K562 (cell line): ENCODE measurements at regions not wholly inside any gene's neighbourhood (a gene's known extent, or its start where the extent isn't known, plus 50 kb on each side); places are given as distances from the start of the nearest gene placed in this dataset.

Experiments used
- ATAC-seq: fragments of 200-7000 bp; cut with Tn5 transposase; 3 replicates; pipeline ENCODE4 v1.9.1; 2020; ENCODE audit warnings: moderate library complexity
- BruUV-seq: library from RNA; stranded (reverse); fragments of 400-500 nt; replicated peaks from 2 replicates; lab custom pipeline; 2021; lab: Mats Ljungman, UMichigan
- CTCF ChIA-PET: fragments of 300-600 bp; formaldehyde crosslinking; extraction: SDS; loops from one replicate; lab custom pipeline; 2021; ENCODE audit warnings: low intra/inter-chr PET ratio; lab: Yijun Ruan, JAX
- POLR2A ChIA-PET: fragments of 300-600, 350-650 bp; sonication (Branson Sonifier 250); formaldehyde crosslinking; extraction: SDS; loops from one replicate; lab custom pipeline; 2021; ENCODE audit warnings: antibody characterized with exemption, inconsistent platforms; lab: Yijun Ruan, JAX
- DNase-seq, 4 experiments: peaks; one replicate each; pipeline versions ENCODE4 v3.0.0 to v3.0.0-alpha.2; 2011 to 2018; ENCODE audit warnings: low spot score in 3 of 4, mixed read lengths in 3 of 4; ENCODE audit errors: extremely low read depth in 1 of 4
- FAIRE-seq: peaks from 2 replicates; lab custom pipeline; 2011; peaks lifted over from hg19 to GRCh38; lab: Jason Lieb, UNC
- H2AFZ ChIP-seq: 2 replicates; pipeline ENCODE4 v1.6.0; 2011; ENCODE audit warnings: low read depth, low read length, control low read depth, inconsistent platforms
- H3K27ac ChIP-seq: fragments of 200-600 bp; 3 replicates; pipeline ENCODE4 v1.8.0; 2011; ENCODE audit warnings: low read depth, mild to moderate bottlenecking, control low read depth, inconsistent platforms, low read length, moderate library complexity, mixed read lengths; ENCODE audit errors: extremely low read depth
- H3K27me3 ChIP-seq, 2 experiments: fragments of 300-600 bp in 1 of 2; 2 replicates in 1 of 2; 3 replicates in 1 of 2; pipeline versions ENCODE4 v1.6.0 to v1.8.0; 2011; ENCODE audit warnings: inconsistent platforms in 2 of 2, low read length in 2 of 2, mild to moderate bottlenecking in 1 of 2, mixed read lengths in 1 of 2, moderate library complexity in 1 of 2; ENCODE audit not compliant: control insufficient read depth in 2 of 2, insufficient read depth in 2 of 2
- H3K36me3 ChIP-seq: fragments of 300-600 bp; 3 replicates; pipeline ENCODE4 v1.8.0; 2011; ENCODE audit warnings: mild to moderate bottlenecking, low read length, inconsistent platforms; ENCODE audit not compliant: control insufficient read depth, insufficient read depth
- H3K4me1 ChIP-seq, 2 experiments: fragments of 200-600 bp in 1 of 2; replicated peaks in 1 of 2; 2 replicates in 1 of 2; 3 replicates in 1 of 2; pipeline versions ENCODE4 v1.5.1 to v1.8.0; 2011; ENCODE audit warnings: inconsistent platforms in 2 of 2, low read length in 2 of 2, mild to moderate bottlenecking in 1 of 2, mixed read lengths in 1 of 2, moderate library complexity in 1 of 2; ENCODE audit not compliant: control insufficient read depth in 2 of 2, insufficient read depth in 2 of 2
- H3K4me2 ChIP-seq: 2 replicates; pipeline ENCODE4 v1.6.1; 2011; ENCODE audit warnings: low read length, control low read depth, inconsistent platforms, mixed read lengths; ENCODE audit not compliant: insufficient read depth
- H3K4me3 ChIP-seq: fragments of 200-600 bp; sonication (generic), shearing (Covaris generic); 2 replicates; pipeline ENCODE4 v1.5.1; 2016; ENCODE audit warnings: control low read depth, inconsistent platforms
- H3K79me2 ChIP-seq: fragments of 200-600 bp; 3 replicates; pipeline ENCODE4 v1.8.0; 2011; ENCODE audit warnings: low read length, inconsistent platforms; ENCODE audit not compliant: control insufficient read depth, insufficient read depth
- H3K9ac ChIP-seq, 2 experiments: 2 replicates each; pipeline versions ENCODE4 v1.6.0 to v1.6.1; 2011; ENCODE audit warnings: low read depth in 2 of 2, low read length in 2 of 2, control low read depth in 1 of 2, inconsistent platforms in 1 of 2, mild to moderate bottlenecking in 1 of 2, mixed read lengths in 1 of 2; ENCODE audit not compliant: insufficient read depth in 1 of 2
- H3K9me1 ChIP-seq: one replicate; pipeline ENCODE4 v1.6.0; 2011; ENCODE audit warnings: inconsistent platforms, mild to moderate bottlenecking, low read length, moderate library complexity; ENCODE audit not compliant: control insufficient read depth, insufficient read depth
- H3K9me3 ChIP-seq: replicated peaks from 2 replicates; pipeline ENCODE4 v1.5.1; 2011; ENCODE audit warnings: low read depth, low read length, inconsistent platforms; ENCODE audit not compliant: control insufficient read depth, insufficient read depth
- H4K20me1 ChIP-seq: replicated peaks from 2 replicates; pipeline ENCODE4 v1.6.1; 2011; ENCODE audit warnings: low read length, inconsistent platforms, mixed read lengths; ENCODE audit not compliant: control insufficient read depth, insufficient read depth
- CHCHD3 ChIP-seq: fragments of 250-450 bp; sonication (Bioruptor Pico); IDR thresholded peaks from 2 replicates; pipeline ENCODE4 v2.1.2; 2022; ENCODE audit warnings: mild to moderate bottlenecking
- EGR1 ChIP-seq: fragments of 450-650 bp; conservative IDR thresholded peaks from 2 replicates; pipeline ENCODE4 v1.6.1; 2017; ENCODE audit warnings: mild to moderate bottlenecking
- JUNB ChIP-seq: fragments of 450-650 bp; formaldehyde crosslinking; conservative IDR thresholded peaks from 2 replicates; pipeline ENCODE4 v1.4.0; 2020; ENCODE audit warnings: mild to moderate bottlenecking
- PHB2 ChIP-seq: fragments of 450-650 bp; IDR thresholded peaks from 2 replicates; pipeline ENCODE4 v1.6.1; 2017; ENCODE audit warnings: low read depth
- SRSF9 ChIP-seq: fragments of 200-400 bp; formaldehyde crosslinking; IDR thresholded peaks from 2 replicates; pipeline ENCODE4 v1.6.1; 2017; ENCODE audit warnings: low read depth, low read length, borderline replicate concordance
- ZNF274 ChIP-seq: IDR thresholded peaks from 2 replicates; pipeline ENCODE4 v1.6.1; 2011; ENCODE audit warnings: low read depth, mild to moderate bottlenecking, low read length, moderate library complexity, borderline replicate concordance
- WGBS: fragments of 100-300 bp; shearing (Covaris generic); methylation state at CpG from one replicate; pipeline ENCODE4 v1.1.6; 2016; ENCODE audit warnings: low coverage, mixed read lengths; ENCODE audit not compliant: insufficient coverage; ENCODE audit errors: missing lambda C conversion rate; 5-methylcytosine and 5-hydroxymethylcytosine counted together
- in situ Hi-C: fragments of 300-500 bp; cut with MboI; formaldehyde crosslinking; loops from 4 replicates; pipeline ENCODE4 v1.15.0; 2018; ENCODE audit warnings: inconsistent platforms, mixed read lengths
- intact Hi-C: fragments of 100-400 bp; cut with micrococcal nuclease; formaldehyde crosslinking; loops from 2 replicates; pipeline ENCODE4 v1.14.2; 2022
- TF ChIP-seq, protein P1 (sequence below): fragments of 450-650 bp; formaldehyde crosslinking; IDR thresholded peaks from 2 replicates; pipeline ENCODE4 v1.4.0; 2020; ENCODE audit warnings: mild to moderate bottlenecking, mixed read lengths
- TF ChIP-seq, protein P2 (sequence below): fragments of 250-450 bp; sonication (Bioruptor Pico); IDR thresholded peaks from 2 replicates; pipeline ENCODE4 v1.8.0; 2022; ENCODE audit warnings: inconsistent platforms
- TF ChIP-seq, protein P3 (sequence below): fragments of 450-650 bp; formaldehyde crosslinking; conservative IDR thresholded peaks from 2 replicates; pipeline ENCODE4 v1.4.0; 2022; ENCODE audit warnings: mild to moderate bottlenecking, missing genetic modification characterization

DNA sequence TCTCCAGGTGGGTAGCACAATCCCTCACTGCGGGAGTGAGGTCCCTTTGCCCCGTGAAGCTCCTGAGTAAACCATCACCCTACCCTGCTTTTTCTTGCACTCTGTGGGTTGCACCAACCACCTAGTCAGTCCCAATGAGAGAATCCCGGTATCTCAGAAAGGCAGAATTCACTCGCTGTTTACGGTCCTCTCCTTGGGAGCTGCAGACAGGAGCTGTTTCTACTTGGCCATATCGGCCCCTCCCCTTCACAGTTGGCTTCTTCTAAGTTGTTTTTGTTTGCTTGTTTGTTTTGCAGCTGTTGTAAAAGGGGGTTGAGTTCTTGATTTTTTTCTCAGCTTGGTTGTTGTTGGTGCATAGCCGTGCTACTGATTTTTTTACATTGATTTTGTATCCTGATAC, 237.0 kb upstream of the RASA1 start:
- H3K4me3 ChIP-seq = no peak overlapping the region
- ATAC-seq (no peak), DNase-seq (no peak)
- no peak overlapping the region for H2AFZ ChIP-seq
- peaks cover 0 to 14% of the 10 kb centered on the region in 2 experiments; a peak in 2 of 5 replicates for H3K27me3 ChIP-seq
- H3K9me1 ChIP-seq = no peaks in the 10 kb centered on the region
- H3K9me3 ChIP-seq = no peaks in the 10 kb centered on the region
- no peak overlapping the region for H3K27ac ChIP-seq
- CTCF ChIA-PET = no interaction called here
- BruUV-seq = no TSS peak
- no peak overlapping the region for H3K4me2 ChIP-seq
- TF ChIP-seq JUNB (CRISPR knock-in tag) (no peak), SRSF9 (no peak), EGR1 (no peak), CHCHD3 (no peak), PHB2 (no peak), ZNF274 (no peak)
- TF ChIP-seq, protein P1, sequence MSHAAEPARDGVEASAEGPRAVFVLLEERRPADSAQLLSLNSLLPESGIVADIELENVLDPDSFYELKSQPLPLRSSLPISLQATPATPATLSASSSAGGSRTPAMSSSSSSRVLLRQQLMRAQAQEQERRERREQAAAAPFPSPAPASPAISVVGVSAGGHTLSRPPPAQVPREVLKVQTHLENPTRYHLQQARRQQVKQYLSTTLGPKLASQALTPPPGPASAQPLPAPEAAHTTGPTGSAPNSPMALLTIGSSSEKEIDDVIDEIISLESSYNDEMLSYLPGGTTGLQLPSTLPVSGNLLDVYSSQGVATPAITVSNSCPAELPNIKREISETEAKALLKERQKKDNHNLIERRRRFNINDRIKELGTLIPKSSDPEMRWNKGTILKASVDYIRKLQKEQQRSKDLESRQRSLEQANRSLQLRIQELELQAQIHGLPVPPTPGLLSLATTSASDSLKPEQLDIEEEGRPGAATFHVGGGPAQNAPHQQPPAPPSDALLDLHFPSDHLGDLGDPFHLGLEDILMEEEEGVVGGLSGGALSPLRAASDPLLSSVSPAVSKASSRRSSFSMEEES (CRISPR knock-in tag) = no peak
- TF ChIP-seq, protein P2, sequence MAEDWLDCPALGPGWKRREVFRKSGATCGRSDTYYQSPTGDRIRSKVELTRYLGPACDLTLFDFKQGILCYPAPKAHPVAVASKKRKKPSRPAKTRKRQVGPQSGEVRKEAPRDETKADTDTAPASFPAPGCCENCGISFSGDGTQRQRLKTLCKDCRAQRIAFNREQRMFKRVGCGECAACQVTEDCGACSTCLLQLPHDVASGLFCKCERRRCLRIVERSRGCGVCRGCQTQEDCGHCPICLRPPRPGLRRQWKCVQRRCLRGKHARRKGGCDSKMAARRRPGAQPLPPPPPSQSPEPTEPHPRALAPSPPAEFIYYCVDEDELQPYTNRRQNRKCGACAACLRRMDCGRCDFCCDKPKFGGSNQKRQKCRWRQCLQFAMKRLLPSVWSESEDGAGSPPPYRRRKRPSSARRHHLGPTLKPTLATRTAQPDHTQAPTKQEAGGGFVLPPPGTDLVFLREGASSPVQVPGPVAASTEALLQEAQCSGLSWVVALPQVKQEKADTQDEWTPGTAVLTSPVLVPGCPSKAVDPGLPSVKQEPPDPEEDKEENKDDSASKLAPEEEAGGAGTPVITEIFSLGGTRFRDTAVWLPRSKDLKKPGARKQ (CRISPR knock-in tag) = no peak
- TF ChIP-seq, protein P3, sequence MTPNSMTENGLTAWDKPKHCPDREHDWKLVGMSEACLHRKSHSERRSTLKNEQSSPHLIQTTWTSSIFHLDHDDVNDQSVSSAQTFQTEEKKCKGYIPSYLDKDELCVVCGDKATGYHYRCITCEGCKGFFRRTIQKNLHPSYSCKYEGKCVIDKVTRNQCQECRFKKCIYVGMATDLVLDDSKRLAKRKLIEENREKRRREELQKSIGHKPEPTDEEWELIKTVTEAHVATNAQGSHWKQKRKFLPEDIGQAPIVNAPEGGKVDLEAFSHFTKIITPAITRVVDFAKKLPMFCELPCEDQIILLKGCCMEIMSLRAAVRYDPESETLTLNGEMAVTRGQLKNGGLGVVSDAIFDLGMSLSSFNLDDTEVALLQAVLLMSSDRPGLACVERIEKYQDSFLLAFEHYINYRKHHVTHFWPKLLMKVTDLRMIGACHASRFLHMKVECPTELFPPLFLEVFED (CRISPR knock-in tag) = no peak
- TF ChIP-seq, all 486 proteins: peak for 0
- Histone ChIP-seq H3K9ac (no peak overlapping the region), H3K36me3 (no peaks in the 10 kb centered on the region), H4K20me1 (no peaks in the 10 kb centered on the region), H3K79me2 (no peaks in the 10 kb centered on the region), H3K4me1 (no peaks in the 10 kb centered on the region)
- POLR2A ChIA-PET = interaction anchor here (0.6 kb wide), 1 partner anchor 206 kb away, joined by 3 read pairs; no protein-coding TSS in a partner anchor
- in situ Hi-C loops = no loop called here
- no peak for FAIRE-seq
- intact Hi-C loops = no loop called here
- WGBS = 0% methylated on average over 5 of the region's 7 CpGs
